ENCODE measurements at regions not wholly inside any gene's neighbourhood (a gene's known extent, or its start where the extent isn't known, plus 50 kb on each side); places are given as distances from the start of the nearest gene placed in this dataset.

GRCh38 chr9:115925424-115925823 lies 228.2 kb upstream of the PAPPA start:
- H3K4me3 ChIP-seq (ENCODE audit: low read length) = no peak overlapping the region
- no peaks in the 10 kb centered on the region for H3K36me3 ChIP-seq (ENCODE audit: insufficient read depth, low read length)
- no peaks in the 10 kb centered on the region for H3K4me1 ChIP-seq (ENCODE audit: insufficient read depth, low read length)
- H3K27me3 ChIP-seq (ENCODE audit: insufficient read depth, low read length) = no peaks in the 10 kb centered on the region
- no peak overlapping the region for H2AFZ ChIP-seq (ENCODE audit: low read depth, low read length)
- peaks cover 2% of the 10 kb centered on the region for H3K9me3 ChIP-seq (ENCODE audit: low read length)

- H3K4me3 ChIP-seq (ENCODE audit: low read length) = no peak overlapping the region
Observed at GRCh38 chr9:115930472-115930871, 223.1 kb upstream of the PAPPA start.

GRCh38 chr9:115938479-115938878 lies 215.1 kb upstream of the PAPPA start:
- Histone ChIP-seq H3K27me3 (ENCODE audit: insufficient read depth, low read length) (no peaks in the 10 kb centered on the region), H3K36me3 (ENCODE audit: insufficient read depth, low read length) (no peaks in the 10 kb centered on the region), H3K4me3 (ENCODE audit: low read length) (no peak overlapping the region), H3K4me1 (ENCODE audit: insufficient read depth, low read length) (peaks cover 19% of the 10 kb centered on the region), H3K9me3 (ENCODE audit: low read length) (no peaks in the 10 kb centered on the region), H2AFZ (ENCODE audit: low read depth, low read length) (no peak overlapping the region)

More at GRCh38 chr9:115930472-115930871, 223.1 kb upstream of the PAPPA start:
- no peaks in the 10 kb centered on the region for H3K4me1 ChIP-seq (ENCODE audit: insufficient read depth, low read length)
- peaks cover 2% of the 10 kb centered on the region for H3K9me3 ChIP-seq (ENCODE audit: low read length)
- no peaks in the 10 kb centered on the region for H3K27me3 ChIP-seq (ENCODE audit: insufficient read depth, low read length)
- H2AFZ ChIP-seq (ENCODE audit: low read depth, low read length) = no peak overlapping the region
- no peaks in the 10 kb centered on the region for H3K36me3 ChIP-seq (ENCODE audit: insufficient read depth, low read length)

GRCh38 chr9:115939065-115939765 lies 214.4 kb upstream of the PAPPA start:
- Histone ChIP-seq H3K27me3 (ENCODE audit: insufficient read depth, low read length) (no peaks in the 10 kb centered on the region), H3K4me3 (ENCODE audit: low read length) (no peak overlapping the region), H2AFZ (ENCODE audit: low read depth, low read length) (no peak overlapping the region), H3K36me3 (ENCODE audit: insufficient read depth, low read length) (no peaks in the 10 kb centered on the region), H3K9me3 (ENCODE audit: low read length) (no peaks in the 10 kb centered on the region), H3K4me1 (ENCODE audit: insufficient read depth, low read length) (peaks cover 26% of the 10 kb centered on the region)

- Histone ChIP-seq H3K4me3 (ENCODE audit: low read length) (no peak overlapping the region), H3K4me1 (ENCODE audit: insufficient read depth, low read length) (peaks cover 37% of the 10 kb centered on the region), H2AFZ (ENCODE audit: low read depth, low read length) (peak overlapping the region; percentile 76), H3K27me3 (ENCODE audit: insufficient read depth, low read length) (no peaks in the 10 kb centered on the region), H3K36me3 (ENCODE audit: insufficient read depth, low read length) (no peaks in the 10 kb centered on the region), H3K9me3 (ENCODE audit: low read length) (no peaks in the 10 kb centered on the region)
Observed at GRCh38 chr9:115941561-115942315, 211.9 kb upstream of the PAPPA start.

GRCh38 chr9:115943431-115944165 lies 210.0 kb upstream of the PAPPA start:
- Histone ChIP-seq H3K4me3 (ENCODE audit: low read length) (no peak overlapping the region), H3K4me1 (ENCODE audit: insufficient read depth, low read length) (peaks cover 37% of the 10 kb centered on the region), H2AFZ (ENCODE audit: low read depth, low read length) (peak overlapping the region; percentile 3), H3K9me3 (ENCODE audit: low read length) (no peaks in the 10 kb centered on the region), H3K36me3 (ENCODE audit: insufficient read depth, low read length) (no peaks in the 10 kb centered on the region), H3K27me3 (ENCODE audit: insufficient read depth, low read length) (no peaks in the 10 kb centered on the region)

- Histone ChIP-seq H3K36me3 (ENCODE audit: insufficient read depth, low read length) (no peaks in the 10 kb centered on the region), H2AFZ (ENCODE audit: low read depth, low read length) (peak overlapping the region; percentile 3), H3K4me1 (ENCODE audit: insufficient read depth, low read length) (peaks cover 37% of the 10 kb centered on the region), H3K9me3 (ENCODE audit: low read length) (no peaks in the 10 kb centered on the region), H3K4me3 (ENCODE audit: low read length) (no peak overlapping the region), H3K27me3 (ENCODE audit: insufficient read depth, low read length) (no peaks in the 10 kb centered on the region)
Observed at GRCh38 chr9:115944166-115944948, 209.2 kb upstream of the PAPPA start.

GRCh38 chr9:115945009-115945431 lies 208.6 kb upstream of the PAPPA start:
- Histone ChIP-seq H2AFZ (ENCODE audit: low read depth, low read length) (peak overlapping the region; percentile 3), H3K4me3 (ENCODE audit: low read length) (no peak overlapping the region), H3K9me3 (ENCODE audit: low read length) (no peaks in the 10 kb centered on the region), H3K4me1 (ENCODE audit: insufficient read depth, low read length) (peaks cover 37% of the 10 kb centered on the region), H3K36me3 (ENCODE audit: insufficient read depth, low read length) (no peaks in the 10 kb centered on the region), H3K27me3 (ENCODE audit: insufficient read depth, low read length) (no peaks in the 10 kb centered on the region)

- H3K36me3 ChIP-seq (ENCODE audit: insufficient read depth, low read length) = no peaks in the 10 kb centered on the region
- H3K4me3 ChIP-seq (ENCODE audit: low read length) = no peak overlapping the region
- H3K4me1 ChIP-seq (ENCODE audit: insufficient read depth, low read length) = peaks cover 36% of the 10 kb centered on the region
- H3K9me3 ChIP-seq (ENCODE audit: low read length) = no peaks in the 10 kb centered on the region
- H3K27me3 ChIP-seq (ENCODE audit: insufficient read depth, low read length) = no peaks in the 10 kb centered on the region
- no peak overlapping the region for H2AFZ ChIP-seq (ENCODE audit: low read depth, low read length)
Observed at GRCh38 chr9:115946530-115946929, 207.1 kb upstream of the PAPPA start.

- Histone ChIP-seq H3K4me1 (ENCODE audit: insufficient read depth, low read length) (no peaks in the 10 kb centered on the region), H3K4me3 (ENCODE audit: low read length) (no peak overlapping the region), H2AFZ (ENCODE audit: low read depth, low read length) (no peak overlapping the region), H3K36me3 (ENCODE audit: insufficient read depth, low read length) (no peaks in the 10 kb centered on the region), H3K9me3 (ENCODE audit: low read length) (no peaks in the 10 kb centered on the region), H3K27me3 (ENCODE audit: insufficient read depth, low read length) (no peaks in the 10 kb centered on the region)
Observed at GRCh38 chr9:115951977-115952376, 201.6 kb upstream of the PAPPA start.

- Histone ChIP-seq H3K4me3 (ENCODE audit: low read length) (no peak overlapping the region), H2AFZ (ENCODE audit: low read depth, low read length) (no peak overlapping the region), H3K27me3 (ENCODE audit: insufficient read depth, low read length) (no peaks in the 10 kb centered on the region), H3K36me3 (ENCODE audit: insufficient read depth, low read length) (no peaks in the 10 kb centered on the region), H3K9me3 (ENCODE audit: low read length) (no peaks in the 10 kb centered on the region), H3K4me1 (ENCODE audit: insufficient read depth, low read length) (no peaks in the 10 kb centered on the region)
Observed at GRCh38 chr9:115952430-115953292, 200.9 kb upstream of the PAPPA start.

GRCh38 chr9:115956371-115956770 lies 197.2 kb upstream of the PAPPA start:
- Histone ChIP-seq H3K9me3 (ENCODE audit: low read length) (no peaks in the 10 kb centered on the region), H3K27me3 (ENCODE audit: insufficient read depth, low read length) (no peaks in the 10 kb centered on the region), H3K36me3 (ENCODE audit: insufficient read depth, low read length) (no peaks in the 10 kb centered on the region), H3K4me3 (ENCODE audit: low read length) (no peak overlapping the region), H3K4me1 (ENCODE audit: insufficient read depth, low read length) (no peaks in the 10 kb centered on the region), H2AFZ (ENCODE audit: low read depth, low read length) (no peak overlapping the region)

Measured in neuron (in vitro differentiated cells).